ENCODE measurements at regions not wholly inside any gene's neighbourhood (a gene's known extent, or its start where the extent isn't known, plus 50 kb on each side); places are given as distances from the start of the nearest gene placed in this dataset.

GRCh38 chr3:41143421-41144031 lies 55.8 kb upstream of the CTNNB1 start:
- TF ChIP-seq CTCF (IDR thresholded peaks at IDR 0.05), result no peak
- TF ChIP-seq POLR2A (IDR thresholded peaks at IDR 0.05), result no peak

Data from heart left ventricle (tissue), 13 donors.